Activated B cell treated with CpG ODN at 0.5 μM for 24 hours (primary cell): ENCODE measurements at regions not wholly inside any gene's neighbourhood (a gene's known extent, or its start where the extent isn't known, plus 50 kb on each side); places are given as distances from the start of the nearest gene placed in this dataset.

Experiments used
- ATAC-seq: fragments of 200-7000 bp; cut with Tn5 transposase; one replicate; pipeline ENCODE4 v1.10.0; 2021; ENCODE audit warnings: low read depth, mild to moderate bottlenecking, moderate library complexity
- CTCF ChIA-PET: fragments of 350-600 bp; sonication (Branson Sonifier 250); formaldehyde crosslinking; loops from one replicate; lab custom pipeline; 2021; ENCODE audit warnings: antibody characterized with exemption; lab: Charles Lee
- POLR2A ChIA-PET: fragments of 350-600 bp; sonication (Branson Sonifier 250); formaldehyde crosslinking; loops from one replicate; lab custom pipeline; 2021; ENCODE audit warnings: antibody characterized with exemption; lab: Charles Lee
- DNase-seq: peaks from one replicate; pipeline ENCODE4 v3.0.0; 2022
- H3K27ac Mint-ChIP-seq: one replicate; pipeline ENCODE4 v1.8.0; 2020; ENCODE audit warnings: mixed read lengths
- H3K27me3 Mint-ChIP-seq: one replicate; pipeline ENCODE4 v1.8.0; 2021; ENCODE audit warnings: mixed read lengths
- H3K36me3 Mint-ChIP-seq: one replicate; pipeline ENCODE4 v1.8.0; 2021; ENCODE audit warnings: low read depth, mixed read lengths
- H3K4me1 Mint-ChIP-seq: one replicate; pipeline ENCODE4 v1.8.0; 2021; ENCODE audit warnings: mixed read lengths
- H3K4me3 Mint-ChIP-seq: one replicate; pipeline ENCODE4 v1.8.0; 2020; ENCODE audit warnings: mild to moderate bottlenecking, mixed read lengths
- H3K9me3 Mint-ChIP-seq: one replicate; pipeline ENCODE4 v1.8.0; 2020; ENCODE audit warnings: mixed read lengths
- intact Hi-C: fragments of 100-400 bp; cut with micrococcal nuclease; formaldehyde crosslinking; loops from one replicate; pipeline ENCODE4 v1.15.1; 2024
- TF ChIP-seq, protein P1 (sequence below): fragments of 200-600 bp; IDR thresholded peaks from one replicate; pipeline ENCODE4 v1.8.0; 2022; ENCODE audit warnings: antibody characterized with exemption, mild to moderate bottlenecking

DNA sequence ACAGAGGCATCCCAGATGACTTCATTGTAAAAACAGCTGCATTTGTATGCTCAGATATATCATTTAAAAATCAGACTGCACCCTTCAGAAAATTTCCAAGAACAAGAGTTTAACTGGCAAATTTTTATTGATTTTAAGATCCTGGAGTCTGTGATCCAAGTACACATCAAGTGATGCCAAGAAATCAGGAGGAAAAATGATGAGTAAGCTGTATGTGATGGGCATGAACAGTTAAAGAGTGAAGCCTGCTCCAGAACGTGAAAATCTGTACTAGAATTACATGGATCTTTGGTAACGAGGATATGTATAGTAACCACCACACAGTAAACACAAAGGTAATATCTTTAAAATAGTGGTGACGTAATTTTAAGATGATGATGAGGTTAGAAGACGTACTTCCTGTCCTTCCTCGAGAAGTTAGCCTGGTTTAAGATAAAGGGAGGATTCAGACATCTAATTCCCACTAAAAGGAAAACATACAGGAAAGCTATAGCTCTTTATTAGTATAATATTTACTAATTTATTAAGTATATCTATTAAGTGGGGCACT lies 1374.3 kb upstream of the DDX18 start:
- DNase-seq (no peak), ATAC-seq (no peak)
- TF ChIP-seq, protein P1, sequence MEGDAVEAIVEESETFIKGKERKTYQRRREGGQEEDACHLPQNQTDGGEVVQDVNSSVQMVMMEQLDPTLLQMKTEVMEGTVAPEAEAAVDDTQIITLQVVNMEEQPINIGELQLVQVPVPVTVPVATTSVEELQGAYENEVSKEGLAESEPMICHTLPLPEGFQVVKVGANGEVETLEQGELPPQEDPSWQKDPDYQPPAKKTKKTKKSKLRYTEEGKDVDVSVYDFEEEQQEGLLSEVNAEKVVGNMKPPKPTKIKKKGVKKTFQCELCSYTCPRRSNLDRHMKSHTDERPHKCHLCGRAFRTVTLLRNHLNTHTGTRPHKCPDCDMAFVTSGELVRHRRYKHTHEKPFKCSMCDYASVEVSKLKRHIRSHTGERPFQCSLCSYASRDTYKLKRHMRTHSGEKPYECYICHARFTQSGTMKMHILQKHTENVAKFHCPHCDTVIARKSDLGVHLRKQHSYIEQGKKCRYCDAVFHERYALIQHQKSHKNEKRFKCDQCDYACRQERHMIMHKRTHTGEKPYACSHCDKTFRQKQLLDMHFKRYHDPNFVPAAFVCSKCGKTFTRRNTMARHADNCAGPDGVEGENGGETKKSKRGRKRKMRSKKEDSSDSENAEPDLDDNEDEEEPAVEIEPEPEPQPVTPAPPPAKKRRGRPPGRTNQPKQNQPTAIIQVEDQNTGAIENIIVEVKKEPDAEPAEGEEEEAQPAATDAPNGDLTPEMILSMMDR = no peak
- POLR2A ChIA-PET = no interaction called here
- Mint-ChIP-seq H3K4me1 (no peaks in the 10 kb centered on the region), H3K4me3 (no peak overlapping the region), H3K36me3 (no peaks in the 10 kb centered on the region), H3K9me3 (peaks cover 17% of the 10 kb centered on the region), H3K27me3 (no peaks in the 10 kb centered on the region), H3K27ac (no peak overlapping the region)
- intact Hi-C loops = no loop called here
- CTCF ChIA-PET = no interaction called here

DNA sequence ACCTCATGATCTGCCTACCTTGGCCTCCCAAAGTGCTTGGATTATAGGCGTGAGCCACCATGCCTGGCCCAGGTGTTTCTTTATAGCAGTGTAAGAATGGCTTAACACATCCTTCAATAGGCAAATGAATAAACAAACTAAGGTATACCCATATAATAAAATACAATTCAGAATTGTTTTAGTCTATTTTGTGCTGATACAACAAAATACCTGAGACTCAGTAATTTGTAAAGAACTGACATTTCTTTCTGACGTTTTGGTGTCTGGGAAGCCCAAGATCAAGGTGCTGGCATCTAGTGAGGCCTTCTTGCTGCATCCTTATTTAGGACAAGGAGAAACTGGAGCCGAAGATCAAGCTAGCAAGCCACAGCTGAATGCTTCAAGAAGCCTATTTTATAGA lies 1372.1 kb upstream of the DDX18 start:
- no peak overlapping the region for H3K27ac Mint-ChIP-seq
- H3K27me3 Mint-ChIP-seq = no peaks in the 10 kb centered on the region
- ATAC-seq (no peak), DNase-seq (no peak)
- H3K4me1 Mint-ChIP-seq = no peaks in the 10 kb centered on the region
- CTCF ChIA-PET = no interaction called here
- H3K9me3 Mint-ChIP-seq = peaks cover 20% of the 10 kb centered on the region
- TF ChIP-seq, protein P1 = no peak
- intact Hi-C loops = no loop called here
- no peak overlapping the region for H3K4me3 Mint-ChIP-seq
- no peaks in the 10 kb centered on the region for H3K36me3 Mint-ChIP-seq
- POLR2A ChIA-PET = no interaction called here

DNA sequence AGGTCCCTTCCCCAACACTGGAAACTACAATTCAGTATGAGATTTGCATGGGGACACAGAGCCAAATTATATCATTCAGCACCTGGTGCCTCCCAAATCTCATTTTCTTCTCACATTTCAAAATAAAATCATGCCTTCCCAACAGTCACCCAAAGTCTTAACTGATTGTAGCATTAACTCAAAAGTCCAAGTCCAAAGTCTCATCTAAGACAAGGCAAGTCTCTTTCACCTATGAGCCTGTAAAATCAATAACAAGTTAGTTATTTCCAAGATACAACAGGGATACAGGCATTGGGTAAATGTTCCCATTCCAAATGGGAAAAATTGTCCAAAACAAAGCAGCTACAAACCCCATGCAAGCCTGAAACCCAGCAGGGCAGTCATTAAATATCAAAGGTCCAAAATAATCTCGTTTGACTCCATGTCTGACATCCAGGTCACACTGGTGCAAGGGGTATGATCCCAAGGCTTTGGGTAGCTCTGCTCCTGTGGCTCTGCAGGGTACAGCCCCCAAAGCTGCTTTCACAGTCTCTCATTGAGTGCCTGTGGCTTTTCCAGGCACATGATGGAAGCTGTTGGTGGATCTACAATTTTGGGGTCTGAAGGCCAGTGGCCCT lies 1370.1 kb upstream of the DDX18 start:
- intact Hi-C loops = no loop called here
- POLR2A ChIA-PET = no interaction called here
- H3K36me3 Mint-ChIP-seq = no peaks in the 10 kb centered on the region
- CTCF ChIA-PET = no interaction called here
- H3K4me1 Mint-ChIP-seq = no peaks in the 10 kb centered on the region
- ATAC-seq (no peak), DNase-seq (no peak)
- no peak overlapping the region for H3K4me3 Mint-ChIP-seq
- peaks cover 20% of the 10 kb centered on the region for H3K9me3 Mint-ChIP-seq
- TF ChIP-seq, protein P1 = no peak
- H3K27ac Mint-ChIP-seq = no peak overlapping the region
- no peaks in the 10 kb centered on the region for H3K27me3 Mint-ChIP-seq

DNA sequence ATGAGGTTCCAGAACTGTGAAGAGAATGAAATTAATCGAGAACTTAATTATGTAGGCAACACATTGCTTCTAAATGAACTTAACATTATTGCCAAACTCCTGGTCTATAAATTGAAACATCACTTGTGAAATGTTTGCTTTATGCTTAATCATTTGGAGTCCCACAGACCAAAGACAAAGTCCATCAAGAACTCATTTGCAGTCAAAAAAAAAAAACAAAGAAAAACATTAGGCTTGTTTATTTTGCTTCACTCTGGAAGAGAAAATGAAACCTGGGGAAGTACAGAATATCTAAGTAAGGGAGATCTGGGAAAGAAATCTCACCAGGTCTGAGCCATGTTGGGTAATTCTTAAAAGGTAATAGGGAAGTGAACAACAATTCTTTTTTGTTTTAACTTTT lies 1363.5 kb upstream of the DDX18 start:
- no peak for DNase-seq
- Mint-ChIP-seq H3K36me3 (no peaks in the 10 kb centered on the region), H3K4me1 (no peaks in the 10 kb centered on the region), H3K9me3 (peaks cover 16% of the 10 kb centered on the region), H3K27me3 (no peaks in the 10 kb centered on the region), H3K27ac (no peak overlapping the region), H3K4me3 (no peak overlapping the region)
- POLR2A ChIA-PET = no interaction called here
- TF ChIP-seq, protein P1 = no peak
- intact Hi-C loops = no loop called here
- ATAC-seq = no peak
- CTCF ChIA-PET = no interaction called here

DNA sequence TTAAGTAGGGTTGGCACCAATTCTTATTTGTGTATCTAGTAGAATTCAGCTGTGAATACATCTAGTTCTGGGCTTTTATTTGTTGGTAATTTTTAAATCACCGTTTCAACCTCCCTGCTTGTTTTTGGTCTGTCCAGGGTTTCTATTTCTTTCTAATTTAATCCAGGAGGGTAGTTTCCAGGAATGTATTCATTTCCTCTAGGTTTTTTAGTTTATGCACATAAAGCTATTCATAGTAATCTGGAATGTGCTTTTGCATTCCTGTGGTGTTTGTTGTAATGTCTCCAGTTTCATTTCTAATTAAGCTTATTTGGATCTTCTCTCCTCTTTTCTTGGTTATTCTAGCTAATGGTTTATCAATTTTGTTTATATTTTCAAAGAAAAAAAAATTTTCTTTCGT lies 1361.8 kb upstream of the DDX18 start:
- ATAC-seq (no peak), DNase-seq (no peak)
- intact Hi-C loops = no loop called here
- TF ChIP-seq, protein P1 = no peak
- ChIA-PET CTCF (no interaction called here), POLR2A (no interaction called here)
- no peaks in the 10 kb centered on the region for H3K36me3 Mint-ChIP-seq
- H3K4me3 Mint-ChIP-seq = no peak overlapping the region
- H3K27me3 Mint-ChIP-seq = no peaks in the 10 kb centered on the region
- H3K4me1 Mint-ChIP-seq = no peaks in the 10 kb centered on the region
- H3K9me3 Mint-ChIP-seq = peaks cover 13% of the 10 kb centered on the region
- no peak overlapping the region for H3K27ac Mint-ChIP-seq
